GM21515 (cell line): ENCODE measurements at regions not wholly inside any gene's neighbourhood (a gene's known extent, or its start where the extent isn't known, plus 50 kb on each side); places are given as distances from the start of the nearest gene placed in this dataset.
"Not testable (repeated sequence)": the region's sequence is repeated elsewhere in the genome, so short reads cannot be mapped to it uniquely, and the experiment has no call there.

ENCODE experiments used
- ATAC-seq: cut with Tn5 transposase; IDR thresholded peaks from one replicate; pipeline ENCODE4 v1.9.1; 2021; ENCODE audit not compliant: unreplicated experiment

DNA sequence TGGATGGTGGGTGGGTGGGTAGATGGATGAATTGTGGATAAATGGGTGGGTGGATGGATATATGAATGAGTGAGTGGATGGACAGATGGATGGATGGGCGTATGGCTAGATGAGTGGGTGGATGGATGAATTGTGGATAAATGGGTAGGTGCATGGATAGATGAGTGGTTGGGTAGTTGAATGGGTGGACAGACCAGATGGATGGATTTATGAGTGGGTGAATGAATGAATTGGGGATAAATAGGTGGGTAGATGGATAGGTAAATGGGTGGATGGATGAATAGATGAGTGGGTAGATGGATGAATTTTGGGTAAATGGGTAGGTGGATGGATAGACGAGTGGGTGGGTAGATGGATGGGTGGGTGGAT, 108.7 kb downstream of the NPIPB11 start:
- ATAC-seq: not testable (repeated sequence)

DNA sequence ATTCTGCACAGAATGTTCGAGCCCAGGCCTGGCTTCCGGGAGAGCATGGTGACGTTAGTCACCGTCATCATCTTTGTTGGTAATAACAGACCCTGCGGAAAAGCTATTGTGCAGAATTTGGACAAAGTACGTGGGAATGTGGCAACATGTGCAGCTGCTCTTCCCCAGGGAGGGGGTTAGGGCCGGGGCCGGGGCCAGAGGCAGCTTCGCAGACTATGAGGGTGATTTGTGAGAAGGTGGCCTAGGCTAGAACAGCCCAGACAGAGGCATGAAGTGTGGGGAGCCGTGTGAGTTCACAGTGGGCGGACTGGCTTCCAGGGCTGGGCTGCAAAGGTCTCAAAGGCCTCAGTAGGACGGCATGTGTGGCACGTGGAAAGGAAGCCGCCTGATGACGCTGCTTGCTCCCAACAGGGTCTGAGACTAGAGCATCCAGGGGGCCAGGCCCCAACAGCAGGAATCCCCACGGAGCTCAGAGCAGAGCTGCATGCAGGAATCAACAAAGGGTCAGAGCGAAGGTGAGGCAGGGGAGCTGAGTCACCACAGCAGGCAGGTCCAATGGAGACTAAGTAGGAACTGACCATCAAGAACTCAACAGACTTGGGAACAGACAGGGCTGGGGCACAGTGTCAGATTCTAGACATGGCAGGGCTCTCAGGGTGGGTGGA, 109.2 kb downstream of the NPIPB11 start:
- not testable (repeated sequence) for ATAC-seq

DNA sequence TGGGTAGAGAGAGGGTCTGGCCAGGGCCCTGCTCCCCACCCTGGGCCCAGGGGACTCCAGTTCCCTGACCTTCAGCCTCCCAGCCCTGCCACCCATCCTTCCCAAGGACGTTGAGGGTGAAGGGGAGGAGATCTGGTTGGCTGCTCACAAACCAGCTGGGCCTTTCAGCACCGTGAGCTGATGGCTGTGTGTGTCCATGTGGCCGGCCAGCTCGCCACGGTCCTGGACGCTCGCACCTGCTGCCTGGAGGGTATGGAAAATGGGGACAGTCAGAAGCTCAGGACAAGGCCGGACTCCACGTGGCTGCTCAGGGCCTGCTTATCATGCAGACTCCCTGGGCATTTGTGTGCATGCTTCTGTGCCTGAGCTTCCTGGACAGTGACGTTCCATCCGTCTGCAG, 110.3 kb downstream of the NPIPB11 start:
- ATAC-seq: not testable (repeated sequence)

DNA sequence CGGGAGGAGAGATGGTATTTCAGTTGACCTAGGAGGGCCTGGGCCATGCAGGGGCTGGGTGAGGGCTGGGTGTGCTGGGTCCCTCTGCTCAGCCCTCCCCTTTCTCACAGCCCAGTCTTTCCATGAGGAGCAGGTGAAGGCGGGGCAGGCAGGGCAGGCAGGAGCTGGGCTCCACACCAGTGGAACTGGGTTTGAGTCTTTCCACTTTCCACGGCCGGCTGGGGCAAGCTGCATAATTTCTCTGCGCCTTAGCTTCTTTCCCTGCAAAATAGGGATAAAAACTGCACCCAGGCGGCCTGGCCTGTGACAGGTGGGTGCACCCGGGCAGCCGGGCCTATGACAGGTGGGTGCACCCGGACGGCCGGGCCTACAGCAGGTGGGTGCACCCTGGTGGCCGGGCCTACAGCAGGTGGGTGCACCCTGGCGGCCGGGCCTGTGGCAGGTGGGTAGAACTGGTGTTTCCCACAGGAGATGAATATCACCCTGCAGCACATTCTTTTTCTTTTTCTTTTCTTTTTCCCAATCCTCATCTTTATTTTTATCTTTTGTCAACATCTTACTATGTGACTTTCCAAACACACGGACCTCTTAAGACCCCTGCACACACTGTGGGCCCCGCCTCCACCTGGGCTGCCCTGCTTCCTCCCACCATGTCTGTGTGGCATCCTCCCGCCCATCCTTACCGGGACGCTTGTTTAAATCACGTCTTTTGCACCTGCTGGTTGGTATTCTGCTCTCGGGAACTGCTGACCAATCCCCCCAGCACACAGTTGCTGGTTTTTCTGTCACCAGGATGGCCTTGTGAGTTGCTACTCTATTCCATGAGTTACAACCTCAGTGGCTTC, 111.3 kb downstream of the NPIPB11 start:
- not testable (repeated sequence) for ATAC-seq

DNA sequence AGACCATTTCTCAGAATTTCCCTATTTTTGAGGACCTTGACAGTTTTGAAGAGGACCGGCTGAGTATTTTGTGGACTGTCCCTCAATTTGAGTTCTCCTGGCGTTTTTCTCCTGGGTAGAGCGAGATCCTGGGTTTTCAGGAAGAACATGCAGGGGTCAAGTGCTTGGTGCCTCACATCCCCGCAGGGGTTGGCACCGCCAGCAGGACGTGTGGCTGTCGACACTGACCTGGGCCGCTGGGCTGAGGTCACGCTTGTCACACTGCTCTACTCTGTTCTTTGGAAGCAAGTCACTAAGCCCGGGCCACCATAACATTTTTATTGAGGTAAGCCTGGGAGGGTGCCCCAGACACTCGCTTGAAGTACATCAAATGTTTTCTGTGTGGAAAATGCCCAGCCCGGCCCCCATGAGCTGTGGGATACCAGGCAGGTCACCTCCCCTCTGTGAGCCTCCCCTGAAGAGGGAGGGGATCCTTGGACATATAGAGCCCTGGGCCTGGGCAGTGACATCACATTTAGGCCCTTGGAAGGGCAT, 112.0 kb downstream of the NPIPB11 start:
- not testable (repeated sequence) for ATAC-seq

DNA sequence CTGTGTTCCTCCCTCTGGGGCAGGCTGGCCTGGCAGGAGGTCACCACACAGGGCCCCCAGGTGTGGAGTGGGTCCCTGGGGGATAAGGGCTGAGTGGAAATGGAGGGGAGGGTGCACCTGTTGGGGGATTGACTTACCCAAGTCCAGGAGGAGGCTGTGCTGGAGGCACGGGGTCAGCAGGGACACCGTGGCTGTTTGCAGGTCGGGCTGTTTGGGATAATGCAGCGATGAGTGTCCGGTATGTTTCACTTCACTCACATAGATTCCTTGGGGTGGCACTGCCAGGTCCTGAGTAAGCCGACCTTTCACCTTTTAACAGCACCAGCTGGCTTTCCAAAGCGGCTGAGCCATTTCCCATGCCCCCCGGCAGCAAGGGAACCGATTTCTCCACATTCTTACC, 113.0 kb downstream of the NPIPB11 start:
- not testable (repeated sequence) for ATAC-seq

DNA sequence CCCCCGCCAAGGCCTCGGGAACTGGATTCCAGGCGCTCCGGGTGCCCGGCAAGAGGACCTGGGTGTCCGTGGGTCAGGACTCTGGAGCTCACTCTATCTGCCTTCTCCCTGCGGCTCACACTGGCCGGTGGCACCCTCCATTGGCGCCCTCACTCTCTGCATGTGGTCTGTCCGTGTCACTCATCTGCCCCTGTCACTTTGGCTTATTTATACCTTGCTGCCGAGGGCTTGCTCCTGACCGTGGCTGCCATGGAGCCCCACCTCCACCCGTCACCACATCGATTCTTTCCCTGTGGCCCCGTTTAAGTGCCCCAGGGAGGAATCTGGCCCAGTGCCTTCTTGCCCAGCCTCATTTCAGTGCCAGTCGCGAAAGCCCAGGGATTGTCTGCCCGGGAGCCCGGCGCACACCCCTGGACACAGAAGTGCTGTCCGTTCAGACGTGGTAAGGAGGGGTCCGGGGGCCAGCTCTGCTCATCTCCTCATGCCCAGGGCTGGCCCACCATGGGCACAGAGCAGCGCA, 113.5 kb downstream of the NPIPB11 start:
- ATAC-seq: not testable (repeated sequence)

DNA sequence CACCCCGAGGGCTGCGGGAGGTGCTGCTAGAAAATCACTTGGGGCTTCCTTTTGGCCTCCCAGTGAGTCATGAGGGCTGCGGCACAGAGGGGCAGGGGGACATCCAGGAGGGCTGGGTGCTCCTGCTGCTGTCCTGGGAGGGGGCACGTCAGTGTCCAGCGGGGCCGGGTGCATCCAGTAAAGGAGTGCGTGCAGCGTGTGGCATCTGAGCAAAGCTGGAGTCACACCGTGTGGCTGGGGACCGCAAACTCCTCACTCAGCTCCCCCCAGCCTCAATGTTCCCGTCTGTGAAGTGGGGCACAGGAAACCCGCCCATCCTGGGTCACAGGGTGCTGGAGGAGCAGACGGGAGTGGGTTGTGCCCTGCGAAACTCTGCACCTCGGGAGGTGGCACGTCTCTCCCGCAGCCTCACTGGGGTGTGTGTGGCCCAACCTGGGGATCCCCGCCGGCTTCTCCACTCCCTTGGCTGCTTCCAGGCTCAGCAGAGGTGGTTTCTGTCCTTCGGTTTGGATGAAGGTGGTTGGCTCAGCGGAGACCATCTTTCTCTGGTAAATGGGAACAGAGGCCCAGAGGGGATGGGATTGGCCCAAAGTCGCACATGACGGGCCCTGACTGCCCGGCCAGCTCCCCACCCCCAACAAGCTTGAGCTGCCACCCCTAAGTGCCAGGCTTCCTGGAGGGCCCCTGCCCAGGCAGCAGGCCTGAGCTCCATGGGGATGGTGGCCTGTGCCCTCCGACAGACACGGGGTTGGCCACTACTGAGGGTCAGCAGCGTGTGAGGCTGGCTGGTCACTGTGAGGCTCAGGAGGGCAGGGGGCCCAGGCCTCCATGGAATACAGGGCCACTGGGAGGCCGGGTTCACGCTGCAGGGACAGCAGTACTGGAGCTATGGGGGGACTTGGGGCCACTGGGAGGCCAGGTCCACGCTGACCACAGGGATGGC, 114.9 kb downstream of the NPIPB11 start:
- ATAC-seq: peak; percentile 25

DNA sequence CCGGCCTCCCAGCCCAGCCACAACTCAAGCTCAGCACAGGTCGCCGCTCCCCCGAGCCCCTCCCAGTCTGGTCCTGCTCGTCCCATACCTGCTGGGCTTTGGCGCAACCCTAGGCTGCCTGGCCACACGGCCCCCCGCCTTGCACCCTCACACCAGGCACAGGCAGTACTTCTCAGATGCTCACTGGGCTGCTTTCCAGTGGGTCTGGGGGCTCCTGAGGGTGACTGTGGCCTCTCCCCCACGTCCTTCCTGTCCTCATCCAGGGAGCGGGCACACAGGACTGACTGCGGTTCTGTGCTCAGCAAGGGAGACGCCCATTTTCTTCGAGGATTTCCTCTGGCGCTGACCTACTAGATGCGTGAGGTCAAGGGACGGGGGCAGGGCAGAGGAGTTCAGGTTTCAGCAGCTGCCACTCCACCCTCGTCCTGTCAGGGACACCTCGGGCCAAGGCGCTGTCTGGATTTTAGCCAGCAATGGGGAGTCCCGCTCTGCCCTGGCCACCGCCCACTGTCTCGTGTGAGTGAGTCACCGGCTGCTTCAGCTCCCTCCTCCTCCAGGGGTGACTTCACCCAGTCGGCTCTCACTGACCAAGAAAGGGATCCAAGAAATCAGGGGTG, 115.8 kb downstream of the NPIPB11 start:
- ATAC-seq: peak; percentile 50

DNA sequence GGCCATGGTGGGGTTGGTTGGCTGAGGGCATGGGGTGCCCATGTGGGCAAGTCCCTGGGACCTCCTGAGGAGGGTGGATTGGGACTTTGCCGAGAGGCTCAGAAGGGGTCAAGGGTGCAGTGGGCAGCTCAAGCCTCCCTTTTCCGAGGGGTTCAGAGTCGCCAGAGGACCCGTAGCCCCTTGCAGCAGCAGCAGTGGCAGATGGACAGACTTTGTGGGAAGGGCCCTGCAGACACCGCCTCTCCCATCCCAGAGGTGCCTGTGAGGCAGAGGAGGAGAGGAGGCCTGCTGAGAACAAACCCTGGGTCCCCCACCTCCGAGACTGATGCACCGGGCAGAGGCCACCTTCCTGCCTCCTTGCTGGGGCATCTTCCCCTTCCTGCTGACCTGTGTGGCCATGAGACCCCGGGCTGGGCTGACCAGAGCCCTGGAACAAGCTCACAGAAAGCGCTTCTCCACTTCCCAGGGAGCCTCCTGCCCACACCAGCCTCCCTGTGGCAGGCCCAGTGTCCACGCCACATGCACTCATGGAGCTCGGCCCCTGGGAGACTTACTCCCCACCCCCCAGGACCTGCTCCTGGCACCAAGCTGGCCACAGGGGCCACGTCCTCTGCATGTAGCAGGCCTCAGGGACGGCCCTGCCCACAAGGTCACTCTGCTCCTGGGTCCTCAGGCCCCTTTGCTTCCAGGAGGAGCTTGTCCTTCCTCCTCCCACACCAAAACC, 116.8 kb downstream of the NPIPB11 start:
- not testable (repeated sequence) for ATAC-seq

DNA sequence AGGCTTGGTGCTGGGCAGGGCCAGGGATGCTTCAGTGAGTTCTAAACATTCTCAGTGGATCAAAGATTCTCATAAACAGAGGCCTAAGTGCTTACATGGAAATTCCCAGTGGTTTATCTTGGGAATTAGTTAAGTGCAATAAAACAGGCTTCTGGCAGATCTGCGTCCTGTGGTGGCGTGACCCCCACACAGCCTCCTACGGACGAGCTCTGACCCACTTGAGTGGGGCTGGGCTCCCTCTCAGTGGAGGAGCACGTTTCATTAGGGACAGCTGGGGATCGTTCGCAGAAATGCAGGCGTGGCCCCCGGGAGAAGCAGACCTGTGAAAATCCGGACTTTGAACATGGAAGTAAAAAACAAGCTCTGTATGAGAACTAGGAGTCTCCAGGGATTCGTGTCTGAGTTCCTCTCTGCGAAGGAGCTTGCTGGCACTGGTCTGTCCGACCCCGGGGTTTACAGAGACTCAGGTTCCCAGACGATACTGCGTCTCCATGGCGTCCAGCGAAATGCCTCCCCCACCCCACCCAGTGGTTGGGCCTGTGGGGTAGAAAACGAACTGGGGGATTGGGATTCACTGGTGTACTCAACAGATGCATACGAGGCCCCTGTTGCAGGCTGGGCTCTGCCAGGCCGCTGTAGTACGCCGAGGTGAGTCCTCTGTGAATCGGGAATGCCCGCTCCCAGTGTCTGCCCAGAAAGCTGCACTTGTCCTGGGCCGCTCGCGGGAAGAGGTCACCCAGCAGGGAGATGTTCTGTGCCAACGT, 117.6 kb downstream of the NPIPB11 start:
- ATAC-seq: not testable (repeated sequence)

DNA sequence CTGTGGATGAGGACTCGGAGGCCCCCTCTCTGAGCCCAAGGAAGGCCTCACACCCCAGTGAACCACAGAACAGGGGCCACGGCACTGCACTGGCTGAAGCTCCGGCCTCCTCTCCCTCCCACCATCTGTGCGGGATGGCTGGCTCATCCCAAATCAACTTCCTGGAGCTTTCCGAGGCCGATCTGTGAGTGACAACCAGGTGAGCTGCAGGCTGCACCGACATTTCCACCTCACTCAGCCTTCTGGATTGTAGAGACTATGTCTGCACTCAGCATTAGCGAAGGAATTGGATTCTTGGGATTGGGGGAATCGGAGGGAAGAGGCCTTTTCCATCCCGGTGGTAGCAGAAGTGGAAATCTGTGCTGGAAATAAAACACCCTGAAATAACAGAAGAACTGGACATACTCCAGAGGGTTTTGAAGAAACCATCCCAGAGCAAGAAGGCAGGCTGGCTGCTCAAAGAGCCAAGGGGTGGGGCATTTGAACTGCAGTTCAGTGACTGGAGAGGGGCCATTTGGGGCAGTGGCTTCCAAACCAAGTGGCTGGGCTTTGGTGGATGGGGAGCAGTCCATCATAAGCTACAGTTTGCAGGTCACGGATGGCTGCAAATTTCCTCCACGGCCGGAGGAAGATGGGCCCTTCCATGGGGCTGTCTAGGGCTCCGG, 118.5 kb downstream of the NPIPB11 start:
- ATAC-seq: not testable (repeated sequence)

DNA sequence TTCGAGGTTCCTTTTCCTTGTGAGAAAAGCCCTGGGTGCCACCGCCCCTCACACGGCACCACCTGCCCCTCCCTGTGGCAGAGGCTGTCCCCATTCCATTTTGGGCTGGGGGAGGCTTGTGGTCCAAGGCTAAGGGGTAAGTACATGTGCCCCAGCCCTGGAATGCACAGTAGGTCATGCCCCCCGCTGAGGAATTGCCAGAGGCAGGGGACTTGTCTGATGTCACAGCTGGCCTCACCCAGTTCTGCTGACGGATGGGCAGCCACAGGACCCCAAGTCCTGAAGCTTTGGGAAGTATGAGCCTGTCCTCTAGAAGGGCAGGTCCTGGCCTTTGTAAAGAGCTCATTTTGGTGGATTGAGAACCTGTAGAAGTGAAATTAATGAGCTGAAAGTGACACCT, 119.3 kb downstream of the NPIPB11 start:
- not testable (repeated sequence) for ATAC-seq

DNA sequence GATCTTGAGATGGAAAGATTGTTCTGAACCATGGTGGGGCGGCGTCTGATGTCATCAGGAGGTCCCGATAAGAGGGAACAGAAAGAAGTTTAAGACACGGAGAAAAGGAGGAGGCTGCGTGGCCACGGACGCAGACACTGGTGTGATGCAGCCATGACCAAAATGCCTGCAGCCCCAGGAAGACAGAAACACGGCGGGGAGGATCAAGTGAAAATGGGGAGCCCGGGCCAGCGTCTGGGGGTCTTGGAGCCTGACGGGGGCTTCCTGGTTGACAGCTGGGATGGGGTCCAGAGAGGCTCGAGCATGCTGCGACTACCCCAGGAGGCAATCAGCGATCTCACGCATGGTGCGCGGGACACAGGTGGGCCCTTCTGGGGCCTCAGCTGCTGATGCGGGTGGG, 119.7 kb downstream of the NPIPB11 start:
- not testable (repeated sequence) for ATAC-seq

DNA sequence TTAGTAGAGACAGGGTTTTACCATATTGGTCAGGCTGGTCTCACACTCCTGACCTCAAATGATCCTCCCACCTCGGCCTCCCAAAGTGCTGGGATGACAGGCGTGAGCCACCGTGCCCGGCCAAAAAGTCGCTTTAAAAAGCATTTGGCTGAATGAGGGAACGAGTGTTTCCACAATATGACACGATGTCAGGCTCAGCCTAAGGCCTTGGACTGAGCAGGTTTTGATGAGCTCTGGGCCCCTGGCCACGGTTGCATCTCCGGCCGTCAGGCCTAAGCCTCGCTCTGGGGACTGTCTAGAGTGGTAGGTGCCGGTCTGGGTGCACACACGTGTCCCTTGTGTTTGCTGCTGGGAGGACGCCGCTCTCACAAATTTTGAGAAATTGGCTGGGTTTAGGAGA, 120.3 kb downstream of the NPIPB11 start:
- not testable (repeated sequence) for ATAC-seq

DNA sequence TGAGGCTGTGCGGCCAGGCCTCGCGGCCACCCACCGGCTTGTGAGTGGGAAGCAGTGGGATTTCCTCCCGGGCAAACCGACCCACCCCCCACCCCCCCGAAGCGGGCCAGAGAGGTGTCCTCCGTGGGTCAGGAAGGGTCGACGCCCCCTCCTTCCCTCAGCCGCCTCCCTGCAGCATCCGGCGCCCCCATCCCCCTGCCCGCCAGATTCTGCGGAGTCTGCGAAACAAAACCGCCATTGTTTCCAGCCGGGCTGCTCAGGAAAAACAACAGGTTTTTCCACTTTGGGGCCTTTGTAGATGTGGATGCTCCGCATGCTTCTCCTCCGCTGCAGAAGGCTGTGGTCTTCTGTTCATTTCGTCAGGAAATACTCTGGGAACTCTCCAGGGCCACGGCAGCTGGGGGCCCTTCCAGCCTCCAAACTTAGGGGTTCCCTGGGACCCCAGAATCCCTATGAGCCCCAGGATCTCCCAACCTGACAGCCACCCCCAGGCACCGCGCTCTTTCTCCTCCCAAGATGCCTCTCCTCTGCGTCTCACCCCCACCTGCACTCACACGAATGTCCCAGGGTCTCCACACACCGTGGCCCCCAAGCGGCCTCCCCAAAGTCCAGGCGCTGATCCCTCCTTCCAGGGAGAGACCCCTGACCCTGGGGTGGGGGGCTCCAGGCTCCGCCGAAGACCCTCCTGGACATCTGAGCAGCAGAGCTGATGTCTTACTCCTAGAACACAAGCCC, 121.2 kb downstream of the NPIPB11 start:
- not testable (repeated sequence) for ATAC-seq

DNA sequence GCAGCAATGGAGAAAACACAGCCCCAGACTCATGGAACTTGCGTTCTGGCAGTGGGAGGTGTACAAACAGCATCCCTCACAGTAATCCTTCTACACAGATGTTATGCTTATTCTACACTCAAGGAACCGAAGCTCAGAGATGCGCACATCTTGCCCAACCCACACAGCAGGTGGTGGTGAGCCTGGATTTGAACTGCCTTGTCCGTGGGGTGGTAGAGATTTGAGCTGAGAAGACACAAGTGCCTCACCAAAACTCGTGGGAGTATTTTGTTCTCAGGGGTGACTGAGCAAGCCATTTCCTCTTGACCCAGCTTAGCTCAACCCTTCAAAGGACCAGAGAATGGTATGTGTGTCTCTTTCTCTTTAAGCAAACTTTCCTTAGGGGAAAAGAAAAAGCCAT, 121.8 kb downstream of the NPIPB11 start:
- not testable (repeated sequence) for ATAC-seq

DNA sequence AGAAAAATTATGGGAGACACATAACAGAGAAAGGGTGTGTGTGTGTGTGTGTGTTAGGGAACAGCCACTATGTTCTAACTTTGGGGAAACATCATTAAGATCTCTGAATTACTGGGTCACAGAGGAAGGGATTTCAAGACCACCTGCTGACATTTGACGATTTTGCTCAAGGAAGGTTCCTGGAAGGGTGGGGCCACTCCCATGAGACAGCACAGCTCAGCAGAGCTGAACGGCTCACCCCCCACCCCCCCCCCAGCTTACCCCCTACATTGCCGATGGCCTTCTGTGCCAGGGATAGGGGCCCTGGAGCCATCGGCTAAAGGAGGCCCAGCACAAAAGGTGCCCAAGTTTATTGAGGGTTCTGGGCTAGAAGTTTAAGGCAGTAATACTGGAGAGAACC, 122.4 kb downstream of the NPIPB11 start:
- ATAC-seq: not testable (repeated sequence)
